ENCODE measurements at regions not wholly inside any gene's neighbourhood (a gene's known extent, or its start where the extent isn't known, plus 50 kb on each side); places are given as distances from the start of the nearest gene placed in this dataset.

DNA sequence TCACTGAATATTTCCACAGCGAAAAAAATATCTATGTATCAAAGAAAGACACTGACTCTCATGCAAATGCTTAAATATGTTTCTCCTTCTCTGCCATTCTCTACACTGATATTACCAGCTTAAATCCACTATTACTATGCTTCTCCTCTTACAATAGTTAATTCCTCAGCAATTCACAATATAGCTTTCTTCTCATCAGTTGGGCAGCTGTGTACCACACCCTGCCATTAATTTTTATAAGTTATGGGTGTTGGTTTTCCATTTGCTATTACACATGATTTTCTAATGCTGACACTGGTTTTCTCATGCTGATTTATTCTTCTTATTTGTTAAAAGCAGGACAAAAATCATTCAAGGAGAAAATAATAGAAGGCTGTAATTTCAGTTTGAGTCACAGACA is 251.8 kb downstream of the TBX15 start:
- no peaks in the 10 kb centered on the region for H3K9me3 ChIP-seq (ENCODE audit: control insufficient read depth, insufficient read depth, low read length)
- H3K4me1 ChIP-seq (ENCODE audit: control insufficient read depth, insufficient read depth, low read length) = peaks cover 17% of the 10 kb centered on the region
- H3K27me3 ChIP-seq (ENCODE audit: control insufficient read depth, insufficient read depth, low read length) = no peaks in the 10 kb centered on the region
- H3K27ac ChIP-seq (ENCODE audit: low read depth, low read length) = no peak overlapping the region
- H3K4me3 ChIP-seq (ENCODE audit: low read depth, low read length) = no peak overlapping the region
- H3K9ac ChIP-seq (ENCODE audit: low read depth, low read length) = no peak overlapping the region
- H3K36me3 ChIP-seq (ENCODE audit: control insufficient read depth, insufficient read depth, low read length) = no peaks in the 10 kb centered on the region

- no peaks in the 10 kb centered on the region for H3K9me3 ChIP-seq (ENCODE audit: control insufficient read depth, insufficient read depth, low read length)
- H3K4me1 ChIP-seq (ENCODE audit: control insufficient read depth, insufficient read depth, low read length) = no peaks in the 10 kb centered on the region
- no peaks in the 10 kb centered on the region for H3K27me3 ChIP-seq (ENCODE audit: control insufficient read depth, insufficient read depth, low read length)
- no peak overlapping the region for H3K4me3 ChIP-seq (ENCODE audit: low read depth, low read length)
- H3K9ac ChIP-seq (ENCODE audit: low read depth, low read length) = no peak overlapping the region
- no peaks in the 10 kb centered on the region for H3K36me3 ChIP-seq (ENCODE audit: control insufficient read depth, insufficient read depth, low read length)
- no peak overlapping the region for H3K27ac ChIP-seq (ENCODE audit: low read depth, low read length)
Observed at GRCh38 chr1:118717893-118718292, 270.2 kb downstream of the TBX15 start.

DNA sequence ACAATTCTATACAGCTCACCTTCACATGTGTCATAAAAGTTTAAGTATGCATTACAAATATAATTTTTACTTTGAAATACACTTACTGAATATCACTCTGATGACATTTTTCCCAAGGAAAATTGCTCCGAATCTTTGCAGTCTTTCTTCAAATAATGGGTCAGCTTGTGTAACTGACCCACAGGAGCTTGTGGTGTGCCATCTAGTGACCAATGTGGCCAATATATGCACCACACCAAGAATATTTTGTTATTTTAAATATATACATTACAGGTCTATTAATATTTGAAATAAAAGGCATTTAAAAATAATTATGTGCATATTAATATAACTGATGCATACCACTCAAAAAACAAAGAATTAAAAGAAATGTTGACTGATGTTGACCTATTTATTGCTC is 271.4 kb downstream of the TBX15 start:
- Histone ChIP-seq H3K9ac (ENCODE audit: low read depth, low read length) (no peak overlapping the region), H3K27ac (ENCODE audit: low read depth, low read length) (no peak overlapping the region), H3K4me1 (ENCODE audit: control insufficient read depth, insufficient read depth, low read length) (0 out of 2 replicates have a peak, but pooled peaks cover 2% of the 10 kb centered on the region), H3K36me3 (ENCODE audit: control insufficient read depth, insufficient read depth, low read length) (no peaks in the 10 kb centered on the region), H3K9me3 (ENCODE audit: control insufficient read depth, insufficient read depth, low read length) (no peaks in the 10 kb centered on the region), H3K4me3 (ENCODE audit: low read depth, low read length) (no peak overlapping the region), H3K27me3 (ENCODE audit: control insufficient read depth, insufficient read depth, low read length) (no peaks in the 10 kb centered on the region)

DNA sequence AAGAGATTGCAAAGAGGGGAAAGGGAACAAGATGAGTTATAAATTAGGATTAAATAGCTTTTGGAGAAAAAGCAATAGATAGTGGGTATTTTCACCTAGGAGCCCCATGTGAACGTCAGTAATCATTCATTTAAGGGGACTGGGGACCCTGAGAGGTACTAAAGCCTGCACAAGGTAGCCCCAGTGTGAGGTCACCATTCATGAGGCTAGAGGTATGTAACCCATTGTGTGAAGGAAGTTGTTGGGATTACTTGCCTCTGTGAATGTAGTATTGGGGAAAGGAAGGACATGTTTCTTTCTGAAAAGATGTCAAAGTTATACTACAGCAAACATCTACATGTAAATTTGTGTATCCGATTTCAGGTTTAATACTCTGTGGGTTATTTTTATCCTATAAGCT is 276.8 kb downstream of the TBX15 start:
- 0 out of 2 replicates have a peak, but pooled peaks cover 5% of the 10 kb centered on the region for H3K4me1 ChIP-seq (ENCODE audit: control insufficient read depth, insufficient read depth, low read length)
- H3K36me3 ChIP-seq (ENCODE audit: control insufficient read depth, insufficient read depth, low read length) = no peaks in the 10 kb centered on the region
- H3K4me3 ChIP-seq (ENCODE audit: low read depth, low read length) = no peak overlapping the region
- no peak overlapping the region for H3K9ac ChIP-seq (ENCODE audit: low read depth, low read length)
- H3K27me3 ChIP-seq (ENCODE audit: control insufficient read depth, insufficient read depth, low read length) = no peaks in the 10 kb centered on the region
- H3K9me3 ChIP-seq (ENCODE audit: control insufficient read depth, insufficient read depth, low read length) = no peaks in the 10 kb centered on the region
- no peak overlapping the region for H3K27ac ChIP-seq (ENCODE audit: low read depth, low read length)

DNA sequence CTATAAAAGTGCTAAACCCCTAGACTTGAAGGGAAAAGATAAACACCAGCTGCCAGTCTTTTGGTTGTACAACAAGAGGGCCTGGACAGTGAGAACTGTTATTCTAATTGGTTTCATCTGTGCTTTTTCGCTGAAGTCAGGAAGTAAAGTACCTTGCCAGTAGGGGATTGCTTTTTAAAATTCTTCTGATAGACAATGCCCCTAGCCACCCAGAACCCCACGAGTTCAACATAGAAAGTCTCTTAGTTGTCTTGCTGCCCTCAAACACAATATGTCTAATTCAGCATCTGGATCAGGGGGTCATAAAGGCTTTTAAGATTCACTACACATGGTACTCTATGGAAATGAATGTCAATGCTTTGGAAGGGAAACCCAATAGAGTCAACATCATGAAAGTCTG is 289.2 kb downstream of the TBX15 start:
- no peaks in the 10 kb centered on the region for H3K36me3 ChIP-seq (ENCODE audit: control insufficient read depth, insufficient read depth, low read length)
- no peak overlapping the region for H3K9ac ChIP-seq (ENCODE audit: low read depth, low read length)
- no peak overlapping the region for H3K4me3 ChIP-seq (ENCODE audit: low read depth, low read length)
- no peaks in the 10 kb centered on the region for H3K9me3 ChIP-seq (ENCODE audit: control insufficient read depth, insufficient read depth, low read length)
- no peak overlapping the region for H3K27ac ChIP-seq (ENCODE audit: low read depth, low read length)
- H3K27me3 ChIP-seq (ENCODE audit: control insufficient read depth, insufficient read depth, low read length) = no peaks in the 10 kb centered on the region
- H3K4me1 ChIP-seq (ENCODE audit: control insufficient read depth, insufficient read depth, low read length) = no peaks in the 10 kb centered on the region

- H3K4me3 ChIP-seq (ENCODE audit: low read depth, low read length) = no peak overlapping the region
- H3K36me3 ChIP-seq (ENCODE audit: control insufficient read depth, insufficient read depth, low read length) = no peaks in the 10 kb centered on the region
- H3K9me3 ChIP-seq (ENCODE audit: control insufficient read depth, insufficient read depth, low read length) = no peaks in the 10 kb centered on the region
- no peak overlapping the region for H3K9ac ChIP-seq (ENCODE audit: low read depth, low read length)
- H3K4me1 ChIP-seq (ENCODE audit: control insufficient read depth, insufficient read depth, low read length) = no peaks in the 10 kb centered on the region
- H3K27ac ChIP-seq (ENCODE audit: low read depth, low read length) = no peak overlapping the region
- H3K27me3 ChIP-seq (ENCODE audit: control insufficient read depth, insufficient read depth, low read length) = no peaks in the 10 kb centered on the region
Observed at GRCh38 chr1:118692143-118692542, 296.0 kb downstream of the TBX15 start.

DNA sequence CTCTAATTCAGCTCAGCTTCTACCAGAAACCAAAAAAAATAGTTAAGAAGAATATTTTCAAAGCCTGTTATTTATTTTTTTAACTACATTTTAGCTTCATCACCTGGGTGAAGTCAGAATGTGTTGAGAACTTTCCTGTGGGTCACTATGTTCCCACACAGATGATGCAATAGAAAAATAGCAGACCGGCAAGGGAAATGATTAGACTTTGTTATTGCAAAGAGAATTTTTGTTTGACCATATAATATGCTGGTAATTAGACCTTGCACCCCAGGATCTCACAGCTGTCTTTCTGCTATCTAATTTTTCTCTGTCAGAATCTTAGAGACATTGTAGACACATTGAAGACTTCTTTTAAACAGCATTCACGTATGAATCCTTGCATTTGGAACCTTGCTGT is 299.3 kb downstream of the TBX15 start:
- H3K4me3 ChIP-seq (ENCODE audit: low read depth, low read length) = no peak overlapping the region
- no peaks in the 10 kb centered on the region for H3K9me3 ChIP-seq (ENCODE audit: control insufficient read depth, insufficient read depth, low read length)
- no peak overlapping the region for H3K27ac ChIP-seq (ENCODE audit: low read depth, low read length)
- H3K36me3 ChIP-seq (ENCODE audit: control insufficient read depth, insufficient read depth, low read length) = no peaks in the 10 kb centered on the region
- no peak overlapping the region for H3K9ac ChIP-seq (ENCODE audit: low read depth, low read length)
- H3K4me1 ChIP-seq (ENCODE audit: control insufficient read depth, insufficient read depth, low read length) = no peaks in the 10 kb centered on the region
- H3K27me3 ChIP-seq (ENCODE audit: control insufficient read depth, insufficient read depth, low read length) = no peaks in the 10 kb centered on the region

DNA sequence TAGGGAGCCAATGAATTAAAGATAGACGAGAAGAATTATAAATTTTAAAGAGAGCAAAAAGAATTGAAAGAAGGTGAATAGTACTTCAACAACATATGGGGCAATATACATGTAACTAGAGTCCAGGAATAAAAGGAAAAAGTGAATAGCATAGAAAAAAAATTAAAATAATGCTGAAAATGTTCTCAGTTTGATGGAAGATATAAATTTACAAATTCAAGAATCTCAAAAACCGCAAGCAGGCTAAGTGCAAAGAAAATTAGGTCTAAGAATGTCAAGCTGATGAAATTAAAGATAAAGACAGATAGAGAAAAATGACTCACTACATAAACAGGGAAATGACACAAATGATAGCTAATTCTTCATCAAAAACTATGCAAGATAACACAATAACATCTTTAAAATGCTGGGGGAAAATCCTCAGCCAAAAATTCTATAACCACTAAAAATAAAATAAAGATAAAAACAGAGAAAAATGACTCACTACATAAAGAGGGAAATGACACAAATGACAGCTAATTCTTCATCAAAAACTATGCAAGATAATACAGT is 326.3 kb downstream of the TBX15 start:
- Histone ChIP-seq H3K27ac (ENCODE audit: low read depth, low read length) (no peak overlapping the region), H3K36me3 (ENCODE audit: control insufficient read depth, insufficient read depth, low read length) (no peaks in the 10 kb centered on the region), H3K27me3 (ENCODE audit: control insufficient read depth, insufficient read depth, low read length) (no peaks in the 10 kb centered on the region), H3K4me1 (ENCODE audit: control insufficient read depth, insufficient read depth, low read length) (no peaks in the 10 kb centered on the region), H3K9me3 (ENCODE audit: control insufficient read depth, insufficient read depth, low read length) (no peaks in the 10 kb centered on the region), H3K4me3 (ENCODE audit: low read depth, low read length) (no peak overlapping the region), H3K9ac (ENCODE audit: low read depth, low read length) (no peak overlapping the region)

- H3K4me3 ChIP-seq (ENCODE audit: low read depth, low read length) = no peak overlapping the region
- H3K27ac ChIP-seq (ENCODE audit: low read depth, low read length) = no peak overlapping the region
- H3K9ac ChIP-seq (ENCODE audit: low read depth, low read length) = no peak overlapping the region
Observed at GRCh38 chr1:118660769-118661168, 327.4 kb downstream of the TBX15 start.

GRCh38 chr1:118659646-118660045 is 328.5 kb downstream of the TBX15 start:
- Histone ChIP-seq H3K9me3 (ENCODE audit: control insufficient read depth, insufficient read depth, low read length) (no peaks in the 10 kb centered on the region), H3K4me3 (ENCODE audit: low read depth, low read length) (no peak overlapping the region), H3K36me3 (ENCODE audit: control insufficient read depth, insufficient read depth, low read length) (no peaks in the 10 kb centered on the region), H3K27ac (ENCODE audit: low read depth, low read length) (no peak overlapping the region), H3K9ac (ENCODE audit: low read depth, low read length) (no peak overlapping the region), H3K4me1 (ENCODE audit: control insufficient read depth, insufficient read depth, low read length) (no peaks in the 10 kb centered on the region), H3K27me3 (ENCODE audit: control insufficient read depth, insufficient read depth, low read length) (no peaks in the 10 kb centered on the region)

More at GRCh38 chr1:118660769-118661168, 327.4 kb downstream of the TBX15 start:
- Histone ChIP-seq H3K27me3 (ENCODE audit: control insufficient read depth, insufficient read depth, low read length) (no peaks in the 10 kb centered on the region), H3K36me3 (ENCODE audit: control insufficient read depth, insufficient read depth, low read length) (no peaks in the 10 kb centered on the region), H3K4me1 (ENCODE audit: control insufficient read depth, insufficient read depth, low read length) (no peaks in the 10 kb centered on the region), H3K9me3 (ENCODE audit: control insufficient read depth, insufficient read depth, low read length) (no peaks in the 10 kb centered on the region)

GRCh38 chr1:118650107-118650807 is 337.9 kb downstream of the TBX15 start:
- no peak overlapping the region for H3K27ac ChIP-seq (ENCODE audit: low read depth, low read length)
- no peak overlapping the region for H3K9ac ChIP-seq (ENCODE audit: low read depth, low read length)
- H3K4me3 ChIP-seq (ENCODE audit: low read depth, low read length) = no peak overlapping the region
- peaks cover 5% of the 10 kb centered on the region; the same call in 1 of the 2 replicates for H3K4me1 ChIP-seq (ENCODE audit: control insufficient read depth, insufficient read depth, low read length)
- no peaks in the 10 kb centered on the region for H3K9me3 ChIP-seq (ENCODE audit: control insufficient read depth, insufficient read depth, low read length)
- no peaks in the 10 kb centered on the region for H3K36me3 ChIP-seq (ENCODE audit: control insufficient read depth, insufficient read depth, low read length)
- H3K27me3 ChIP-seq (ENCODE audit: control insufficient read depth, insufficient read depth, low read length) = no peaks in the 10 kb centered on the region

Measured in HUES48 (cell line).